Fibroblast of skin of right quadriceps (primary cell): ENCODE measurements at regions not wholly inside any gene's neighbourhood (a gene's known extent, or its start where the extent isn't known, plus 50 kb on each side); places are given as distances from the start of the nearest gene placed in this dataset.
"Not testable (repeated sequence)": the region's sequence is repeated elsewhere in the genome, so short reads cannot be mapped to it uniquely, and the experiment has no call there.

ENCODE experiments used
- DNase-seq: peaks from one replicate; pipeline ENCODE4 v3.0.0-alpha.2; 2013

DNA sequence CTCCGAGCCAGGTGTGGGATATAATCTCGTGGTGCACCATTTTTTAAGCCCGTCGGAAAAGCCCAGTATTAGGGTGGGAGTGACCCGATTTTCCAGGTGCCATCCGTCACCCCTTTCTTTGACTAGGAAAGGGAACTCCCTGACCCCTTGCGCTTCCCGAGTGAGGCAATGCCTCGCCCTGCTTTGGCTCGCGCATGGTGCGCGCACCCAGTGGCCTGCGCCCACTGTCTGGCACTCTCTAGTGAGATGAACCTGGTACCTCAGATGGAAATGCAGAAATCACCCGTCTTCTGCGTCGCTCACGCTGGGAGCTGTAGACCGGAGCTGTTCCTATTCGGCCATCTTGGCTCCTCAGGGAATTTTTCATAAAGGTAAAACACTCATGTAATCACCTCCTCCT is 63.9 kb downstream of the RWDD3 start:
- DNase-seq = not testable (repeated sequence)

DNA sequence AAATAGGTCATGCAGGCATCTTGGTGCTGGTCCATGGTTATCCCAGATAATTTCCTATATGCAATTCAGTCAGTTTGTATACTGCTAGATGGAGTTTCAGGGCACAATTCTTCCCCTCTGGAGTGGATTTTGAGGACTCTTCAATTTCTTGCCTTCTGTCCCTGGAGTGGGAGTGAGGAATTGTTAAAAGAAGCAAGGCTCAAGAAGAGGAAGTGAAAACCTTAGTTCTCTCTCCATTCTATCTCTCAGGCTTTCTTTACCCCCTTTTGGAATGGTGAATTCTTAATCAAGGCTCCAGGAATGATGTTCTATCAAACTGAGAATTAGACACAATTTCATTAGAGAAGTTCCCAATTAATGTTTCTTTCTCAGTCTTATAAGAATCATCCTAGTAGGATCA is 67.1 kb downstream of the RWDD3 start:
- DNase-seq = no peak

DNA sequence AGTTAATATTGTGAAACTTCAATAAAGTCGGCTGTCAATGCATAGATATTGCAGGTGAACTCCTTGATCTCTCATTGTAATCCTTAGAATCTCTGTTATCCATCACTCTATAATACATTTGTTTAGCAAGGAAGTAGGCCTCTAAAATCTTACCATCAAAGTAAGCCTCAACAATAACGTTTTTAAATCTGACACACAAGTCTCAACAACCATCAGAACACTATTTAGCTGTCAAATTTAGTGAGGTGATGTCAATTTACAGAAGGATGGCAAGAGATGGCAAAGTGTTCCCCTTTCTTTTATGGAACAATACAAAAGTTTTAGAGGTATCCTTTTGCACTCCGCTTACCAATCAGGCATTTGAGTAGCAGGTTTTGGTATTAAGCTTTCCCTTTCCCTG is 67.6 kb downstream of the RWDD3 start:
- no peak for DNase-seq

DNA sequence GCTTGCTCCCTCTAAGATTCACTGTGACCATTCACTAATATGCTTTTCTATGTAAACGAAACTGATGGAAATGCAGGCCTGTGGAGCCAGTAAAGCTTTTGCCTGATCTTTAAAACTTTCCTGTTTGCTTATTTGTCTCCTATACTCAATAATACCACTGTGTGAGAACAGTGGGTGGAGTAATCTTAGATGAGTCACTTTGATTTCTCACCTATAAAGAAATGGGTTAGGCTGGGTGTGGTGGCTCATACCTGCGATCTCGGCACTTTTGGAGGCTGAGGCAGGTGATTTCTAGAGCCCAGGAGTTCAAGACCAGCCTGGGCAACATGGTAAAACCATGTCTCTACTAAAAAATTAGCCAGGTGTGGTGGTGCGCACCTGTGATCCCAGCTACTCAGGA is 70.8 kb downstream of the RWDD3 start:
- no peak for DNase-seq

DNA sequence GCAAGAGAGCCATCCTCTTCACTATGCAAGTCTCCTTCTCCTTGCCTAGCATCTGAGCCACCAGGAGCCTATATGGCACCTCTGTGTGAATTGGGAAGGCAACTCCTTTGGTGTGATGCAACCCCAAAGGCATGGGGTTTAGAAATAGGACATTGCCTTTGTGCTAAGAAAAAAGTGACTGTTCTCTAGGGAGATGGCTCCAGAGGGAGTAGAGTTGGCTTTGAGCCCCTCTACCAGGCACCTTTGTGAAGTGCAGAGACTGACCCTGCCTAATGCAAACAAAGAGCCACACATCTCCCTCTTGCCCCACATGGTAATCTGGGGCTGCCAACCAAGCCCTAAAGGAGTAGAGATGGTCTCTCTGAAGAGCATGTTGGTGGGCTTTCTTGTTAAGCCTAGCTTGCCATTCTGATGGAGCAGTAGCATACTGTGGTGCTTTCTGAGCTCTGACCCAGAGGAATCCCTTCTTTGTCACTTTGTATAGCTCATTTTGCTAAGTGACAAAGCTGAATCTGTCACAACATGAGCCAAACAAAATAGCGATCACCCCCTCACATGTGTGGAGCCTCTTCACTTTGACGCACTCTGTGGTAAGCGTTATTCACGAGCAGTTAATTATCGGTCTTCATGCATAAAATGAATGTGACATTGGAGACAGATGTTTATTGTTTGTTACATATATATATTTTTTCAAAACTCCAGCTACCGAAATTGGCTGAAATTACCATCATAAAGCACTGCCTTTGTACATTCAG is 74.4 kb downstream of the RWDD3 start:
- peak; percentile 13 for DNase-seq

DNA sequence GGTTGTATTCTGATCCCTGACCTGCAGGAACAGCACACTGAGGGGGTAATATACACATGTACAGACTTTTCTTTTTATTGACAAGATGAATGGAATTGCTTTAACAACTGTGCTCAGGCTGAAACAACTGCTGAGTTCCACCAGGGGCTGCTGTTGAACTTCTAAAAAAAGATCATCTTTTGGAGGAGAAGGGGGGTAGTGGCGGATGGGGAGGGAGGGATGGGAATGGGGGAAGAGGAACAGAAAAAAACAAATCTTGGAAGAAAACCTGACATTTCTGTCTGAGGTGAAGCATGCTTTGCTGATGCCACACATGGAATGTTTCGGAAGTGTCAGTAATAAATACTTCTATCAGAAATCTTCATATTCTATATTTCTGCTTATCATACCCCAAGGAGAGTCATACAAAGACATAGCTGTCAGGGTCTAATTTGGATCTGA is 75.0 kb downstream of the RWDD3 start:
- peak; percentile 37 for DNase-seq

DNA sequence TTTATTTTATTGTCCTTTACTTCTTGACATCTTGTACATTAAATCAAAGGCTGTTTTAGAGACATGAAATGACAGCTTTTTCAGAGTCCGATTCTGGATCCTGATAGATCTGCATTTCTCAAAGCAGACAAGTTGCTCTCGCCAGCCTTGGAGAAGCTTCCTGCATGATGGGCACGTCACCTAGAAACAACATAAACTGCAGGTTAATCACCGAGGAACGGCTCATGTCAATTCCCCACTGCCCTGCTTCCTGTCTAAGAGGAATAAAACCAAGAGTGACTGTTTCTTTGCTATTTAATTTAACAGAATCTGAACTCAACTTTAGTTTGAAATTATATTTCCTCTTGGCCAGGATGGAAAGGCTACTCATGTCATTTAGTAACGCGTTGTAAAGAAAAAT is 77.0 kb downstream of the RWDD3 start:
- DNase-seq = no peak

DNA sequence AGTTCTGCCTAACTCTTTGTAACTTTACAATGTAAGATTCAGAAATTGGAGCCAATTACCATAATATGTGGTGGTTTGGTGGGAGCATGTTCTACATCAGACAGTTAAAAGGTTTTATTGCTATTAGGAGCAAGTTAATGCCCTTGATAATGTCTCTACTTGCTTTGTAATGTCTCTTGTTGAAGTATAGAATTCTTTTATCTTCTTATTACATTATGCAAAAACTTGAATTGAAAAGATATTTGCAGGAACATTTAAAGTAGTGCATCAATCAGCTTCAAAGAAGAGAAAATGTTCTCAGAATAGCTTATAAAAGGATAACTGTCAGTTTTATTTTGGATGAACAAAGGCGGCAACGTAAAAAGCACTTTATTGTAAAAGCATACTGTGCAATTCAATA is 77.8 kb downstream of the RWDD3 start:
- no peak for DNase-seq

DNA sequence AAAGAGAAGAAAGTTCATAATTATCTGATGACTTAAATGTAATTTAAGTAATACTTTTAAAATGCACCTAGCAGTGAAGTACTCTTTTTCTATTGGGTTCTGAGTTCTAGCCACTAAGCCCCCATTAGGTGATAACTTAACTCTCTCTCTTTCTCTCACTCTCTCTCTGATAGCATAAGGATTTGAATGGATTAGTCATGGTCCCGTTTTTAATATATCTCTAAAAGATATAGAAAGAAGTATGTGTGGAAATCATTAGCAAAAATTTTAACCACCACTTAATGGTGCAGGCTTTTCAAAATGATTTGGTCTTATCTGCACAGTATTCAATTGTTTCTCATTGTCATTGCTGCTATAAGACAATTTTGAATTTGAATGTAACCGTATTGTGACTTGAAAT is 78.2 kb downstream of the RWDD3 start:
- no peak for DNase-seq

DNA sequence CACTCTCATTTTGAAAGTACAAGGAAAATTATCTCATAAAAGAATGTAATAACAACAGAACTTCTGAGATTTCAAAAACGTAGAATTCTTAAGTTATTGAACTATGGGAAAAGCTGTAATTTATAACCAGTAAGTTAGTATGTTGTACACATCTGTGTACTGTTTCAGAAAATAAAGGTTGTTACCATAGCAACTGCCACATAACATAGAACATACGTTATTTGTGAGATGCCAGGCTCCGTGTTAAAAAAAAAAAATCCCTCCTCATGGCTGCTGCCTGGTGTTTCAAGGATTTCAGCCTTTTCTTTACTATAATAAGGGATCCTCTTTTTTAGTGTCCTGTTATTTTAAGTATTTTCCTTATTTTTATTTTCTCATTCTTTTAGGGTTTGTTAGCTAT is 79.5 kb downstream of the RWDD3 start:
- DNase-seq = no peak

DNA sequence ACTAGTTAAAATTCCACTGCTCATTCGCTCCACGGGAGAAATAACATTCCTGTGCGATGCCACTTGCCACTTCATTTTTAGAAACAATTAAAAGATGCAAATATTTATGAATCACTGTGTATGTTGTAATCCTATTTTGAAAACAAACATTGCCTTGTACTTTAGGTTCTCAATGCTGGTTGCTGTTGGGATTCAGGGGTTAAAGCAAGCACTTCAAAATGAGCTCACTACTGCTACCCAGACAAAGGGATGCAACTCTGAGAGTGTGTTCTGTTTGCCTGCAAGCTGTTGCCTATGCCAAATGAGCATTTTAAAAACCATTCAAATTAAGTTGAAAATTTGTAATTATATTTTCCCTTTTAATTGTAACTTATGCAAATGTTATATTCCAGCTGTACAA is 87.5 kb downstream of the RWDD3 start:
- no peak for DNase-seq

DNA sequence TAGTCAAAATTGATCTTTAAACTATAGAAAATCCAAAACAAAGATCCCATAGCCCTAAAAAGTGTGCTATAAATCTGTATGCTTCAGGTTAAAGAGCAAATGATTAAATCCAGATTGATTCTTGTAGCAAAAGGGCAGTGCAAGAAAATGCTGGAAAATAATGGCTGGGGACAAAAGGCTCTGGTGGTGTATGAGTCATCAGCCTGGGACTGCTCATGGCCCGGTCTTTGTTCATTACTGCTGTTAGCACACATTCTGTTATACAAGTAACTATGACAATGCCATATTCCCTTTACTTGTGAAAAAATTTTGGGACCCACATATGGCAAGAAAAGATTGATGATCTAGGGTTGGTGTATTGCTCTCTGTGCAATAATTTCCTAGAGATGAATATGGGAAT is 89.1 kb downstream of the RWDD3 start:
- DNase-seq = peak; percentile 25

DNA sequence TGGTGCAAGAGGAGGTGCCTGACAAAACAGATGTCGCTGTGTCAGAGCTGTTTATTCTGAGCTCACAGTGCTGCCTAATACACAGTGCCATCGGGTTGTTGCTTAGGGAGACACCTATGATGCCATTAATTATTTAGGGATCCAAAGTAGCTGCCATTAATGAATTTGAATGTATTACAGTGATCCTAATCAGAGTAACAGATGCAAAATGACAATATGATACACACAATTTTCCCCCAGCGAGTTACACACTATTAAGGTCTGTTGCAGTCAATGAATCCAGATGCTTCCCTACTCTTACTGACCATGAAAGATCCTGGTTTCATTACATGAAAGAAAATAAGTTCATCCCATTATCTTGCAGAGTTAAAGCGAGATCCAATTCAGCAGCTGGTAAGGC is 91.3 kb downstream of the RWDD3 start:
- no peak for DNase-seq

DNA sequence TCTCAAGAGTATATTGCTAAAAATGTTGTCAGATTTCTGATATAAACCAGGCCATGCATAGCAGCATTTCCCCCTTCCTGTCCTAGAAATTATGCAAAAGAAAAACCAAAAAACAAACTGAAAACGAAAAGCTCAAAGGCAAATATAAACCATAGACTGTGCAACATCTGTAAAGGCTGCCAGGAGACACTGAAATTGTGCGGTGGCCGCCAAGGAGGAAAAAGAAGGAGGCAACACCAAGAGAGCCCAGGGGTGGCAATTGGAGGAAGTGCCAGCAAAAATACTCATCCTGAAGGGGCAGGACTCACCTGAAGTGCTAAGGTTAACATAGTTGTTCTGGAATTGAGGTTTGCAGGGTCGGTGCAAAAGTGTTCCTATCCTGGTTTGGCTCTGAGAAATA is 92.0 kb downstream of the RWDD3 start:
- no peak for DNase-seq

DNA sequence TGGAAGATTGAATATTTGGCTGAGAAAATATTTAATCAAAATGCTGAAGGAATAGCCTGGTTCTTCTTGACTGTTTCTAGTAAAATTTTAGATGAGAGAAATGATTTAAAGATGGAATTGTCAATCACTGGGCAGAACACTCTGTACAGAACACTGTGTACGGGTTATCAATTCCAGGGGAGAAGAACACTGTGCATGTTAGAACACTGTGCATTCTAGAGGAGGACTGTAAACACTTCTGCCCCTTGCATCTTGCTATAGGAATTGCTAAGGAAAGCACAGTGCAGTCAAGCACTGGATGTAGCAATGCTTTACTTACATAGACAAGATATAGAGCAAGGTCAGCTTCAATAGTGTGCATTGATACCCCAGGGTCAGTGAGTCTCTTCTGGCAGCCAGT is 98.7 kb downstream of the RWDD3 start:
- no peak for DNase-seq

DNA sequence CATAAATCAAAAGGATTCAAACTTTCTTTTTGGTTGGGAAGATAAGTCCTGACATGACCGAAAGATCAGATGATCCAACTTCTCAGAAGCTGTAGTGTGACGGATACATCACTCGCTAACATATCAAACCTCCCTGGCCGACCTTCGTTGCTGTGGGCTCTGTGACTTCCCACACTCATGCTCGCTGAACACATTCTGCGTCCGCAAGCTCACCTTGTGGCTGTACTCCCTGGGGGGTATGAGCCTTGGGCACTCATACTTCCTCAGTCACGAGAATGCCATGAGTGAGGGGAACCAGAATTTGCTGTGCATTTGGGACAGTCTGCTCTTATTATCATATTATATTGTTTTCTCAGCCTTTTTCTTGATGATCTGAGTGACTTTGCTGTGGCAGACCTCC is 105.4 kb downstream of the RWDD3 start:
- DNase-seq = no peak

DNA sequence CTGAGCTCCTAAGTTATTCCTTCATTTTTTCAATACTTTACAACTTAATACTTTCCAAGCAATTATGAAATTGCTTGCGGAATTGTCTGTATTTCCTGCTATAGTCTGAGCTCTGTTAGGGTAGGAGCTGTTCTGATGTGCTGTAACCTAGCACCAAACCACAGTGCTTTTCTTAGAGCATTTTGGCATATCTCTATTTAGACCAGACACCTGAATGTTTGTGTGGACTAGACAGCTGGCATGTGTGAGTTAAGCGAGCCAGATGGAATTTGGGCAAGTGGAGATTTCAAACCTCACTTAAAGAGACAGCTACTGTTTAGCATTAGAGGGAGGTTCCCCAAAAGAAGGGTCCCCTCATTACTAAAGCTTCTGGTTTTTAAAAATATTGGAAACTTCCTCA is 106.1 kb downstream of the RWDD3 start:
- DNase-seq = no peak

DNA sequence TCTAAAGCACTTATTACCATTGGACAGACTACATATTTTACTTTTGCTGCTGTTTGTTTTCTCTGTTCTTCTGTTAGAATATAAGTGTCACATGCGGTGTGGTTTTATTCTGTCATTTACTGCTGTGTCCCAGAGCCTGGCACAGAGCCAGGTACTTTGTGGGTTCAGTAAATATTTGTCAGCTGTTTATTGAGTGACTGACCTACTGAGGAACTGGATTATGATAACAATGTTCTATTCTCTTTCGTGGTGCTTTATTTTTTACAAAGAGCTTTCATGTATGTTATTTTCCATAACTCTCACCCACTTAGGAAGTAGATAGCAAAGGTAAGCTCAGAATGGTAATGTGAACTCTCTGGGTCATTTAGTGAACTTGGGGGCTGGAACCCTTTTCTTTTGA is 118.8 kb downstream of the RWDD3 start:
- no peak for DNase-seq

DNA sequence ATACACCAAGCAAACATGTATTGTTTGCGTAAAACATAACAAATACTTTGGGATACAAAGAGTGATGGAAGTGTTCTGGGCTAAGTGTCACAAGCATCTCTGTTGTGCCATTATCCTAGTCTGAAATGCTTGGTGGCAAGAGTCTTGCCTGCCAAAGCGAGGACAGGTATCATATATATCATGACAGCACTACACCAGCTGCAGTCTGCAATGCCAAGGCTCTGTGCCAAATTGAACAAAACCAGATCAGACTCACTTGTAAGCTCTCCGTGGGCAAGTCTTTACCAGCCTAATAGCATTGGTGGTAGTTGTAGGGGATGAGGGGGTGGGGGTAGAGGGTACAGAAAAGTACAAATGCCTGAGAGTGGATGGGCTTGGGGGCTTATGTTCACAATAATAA is 119.2 kb downstream of the RWDD3 start:
- no peak for DNase-seq

DNA sequence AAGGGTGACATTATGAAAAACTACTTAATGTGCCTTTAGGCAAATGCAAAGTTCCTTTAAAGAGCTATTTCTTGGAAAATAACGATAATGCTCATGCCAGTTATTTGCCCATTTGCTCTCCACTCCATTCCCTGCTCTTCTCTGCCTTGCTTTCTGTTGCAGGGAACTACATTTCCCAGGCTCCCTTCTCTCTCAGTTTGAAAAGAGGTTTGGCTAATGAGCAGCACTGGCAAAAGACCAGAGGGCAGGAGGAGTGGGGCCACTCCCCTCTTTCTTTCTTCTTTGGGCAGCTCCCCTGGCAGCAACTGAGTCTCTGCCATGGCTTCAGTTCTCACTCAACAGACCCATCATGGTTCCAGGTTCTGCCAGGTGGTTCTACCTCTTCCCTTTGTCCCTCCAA is 130.5 kb downstream of the RWDD3 start:
- no peak for DNase-seq

DNA sequence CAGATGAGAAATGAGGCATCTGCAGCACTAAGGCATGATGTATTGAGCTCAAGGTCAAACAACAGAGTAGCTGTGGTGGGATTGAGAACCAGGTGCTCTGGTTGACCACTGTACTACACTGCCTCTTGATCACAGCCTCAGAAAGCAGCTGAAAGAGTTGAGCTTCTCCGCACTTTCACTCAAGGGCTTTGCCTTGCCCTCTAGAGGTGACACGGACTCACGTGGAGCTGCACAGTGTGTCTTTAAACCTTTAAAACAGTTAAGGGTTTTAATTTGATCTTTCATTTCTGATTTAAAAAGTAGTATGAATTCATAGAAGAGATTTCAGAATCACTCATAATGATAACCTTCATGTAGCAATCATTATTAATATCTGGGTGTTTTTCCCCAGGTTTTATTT is 132.5 kb downstream of the RWDD3 start:
- DNase-seq = no peak

DNA sequence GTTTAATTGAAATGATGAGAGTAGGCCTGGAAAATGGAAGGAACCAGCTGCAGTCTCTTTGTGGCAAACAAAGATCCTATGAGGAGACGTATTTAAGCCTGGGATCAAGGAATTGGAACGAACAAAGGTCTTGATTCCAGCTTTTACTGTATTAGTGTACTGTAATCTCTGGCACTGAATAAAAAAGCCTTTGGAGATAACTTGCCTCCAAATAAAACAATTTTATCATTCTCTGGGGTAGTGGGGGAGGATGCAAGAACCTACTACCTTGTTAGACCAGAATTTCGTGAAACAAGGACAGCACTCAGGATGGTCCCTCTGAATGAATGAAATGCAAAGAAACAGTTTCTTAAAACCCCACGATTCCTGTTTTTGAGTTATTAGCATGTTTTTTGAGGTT is 134.2 kb downstream of the RWDD3 start:
- no peak for DNase-seq

DNA sequence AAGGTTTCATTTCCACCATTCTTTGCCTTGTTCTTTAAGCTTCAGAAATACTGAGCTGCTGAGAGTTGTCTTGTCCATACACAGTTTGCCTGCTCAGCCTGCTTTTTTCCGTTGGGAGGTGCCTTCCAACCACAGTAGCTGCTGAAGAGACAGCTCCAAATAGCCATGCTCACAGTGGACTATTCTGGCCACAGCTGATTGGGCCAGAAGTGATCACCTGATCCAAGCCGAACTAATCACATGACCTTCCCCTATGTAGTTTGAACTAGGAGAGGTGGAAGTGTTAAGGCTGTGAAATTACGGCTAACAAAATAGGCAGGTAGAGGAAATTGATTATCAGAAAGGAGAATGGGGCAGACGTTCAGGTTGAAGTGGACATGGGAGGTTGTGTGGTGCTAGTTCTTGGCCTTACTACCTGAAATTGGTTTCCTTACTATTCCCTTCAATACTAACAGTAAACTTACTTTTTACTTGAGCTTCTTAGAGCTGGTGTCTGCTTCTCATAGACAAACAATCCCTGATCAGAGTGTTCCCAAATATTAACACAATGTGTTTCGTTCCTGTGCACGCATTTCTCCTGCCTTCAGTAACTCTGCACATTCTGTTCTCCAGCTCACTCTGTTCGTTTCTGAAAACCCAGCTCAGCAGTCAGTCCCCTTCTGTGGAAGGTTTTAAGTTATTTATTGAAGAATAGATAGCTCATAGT is 136.1 kb downstream of the RWDD3 start:
- no peak for DNase-seq

DNA sequence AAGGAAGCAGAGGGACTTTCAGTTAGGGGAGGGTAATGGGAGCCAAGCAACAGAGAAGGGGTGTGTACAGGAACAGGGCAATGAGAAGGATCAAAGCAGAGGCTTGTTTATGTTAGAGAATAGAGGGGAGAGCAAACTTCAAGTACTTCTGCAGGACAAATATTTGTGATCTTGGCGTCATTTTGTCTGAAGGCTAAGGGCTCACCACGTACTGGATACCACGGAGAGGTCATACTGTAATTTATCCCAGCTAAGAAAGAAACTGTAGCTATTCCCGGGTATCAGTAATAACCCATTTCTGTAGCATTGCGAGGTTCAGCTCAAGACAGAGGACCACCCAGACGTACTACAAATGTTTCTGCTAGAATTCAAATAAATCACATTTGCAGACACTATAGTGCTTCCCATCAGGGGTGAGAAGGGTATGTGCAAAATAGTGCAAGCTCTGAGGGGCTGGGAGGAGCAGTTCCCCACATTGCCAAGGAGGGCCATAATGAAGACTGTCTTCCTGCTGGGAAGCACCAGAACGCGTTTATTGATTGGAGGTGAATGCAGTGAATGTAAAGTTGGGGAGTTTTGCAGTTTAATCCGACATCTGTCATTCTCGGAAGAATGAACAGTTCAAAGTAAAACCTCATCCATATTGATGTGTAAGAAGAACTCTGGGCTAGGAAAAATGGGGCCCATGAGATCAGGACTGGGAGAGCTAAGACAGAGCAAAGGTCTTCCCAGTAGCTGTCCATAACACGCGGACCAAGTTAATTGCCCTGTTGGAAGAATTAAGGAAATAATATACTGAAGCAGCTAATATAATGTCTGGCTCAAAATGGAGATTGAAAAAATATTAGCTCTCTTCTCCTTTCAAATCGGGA is 136.9 kb downstream of the RWDD3 start:
- no peak for DNase-seq
